HG03108 (cell line): ENCODE measurements at regions not wholly inside any gene's neighbourhood (a gene's known extent, or its start where the extent isn't known, plus 50 kb on each side); places are given as distances from the start of the nearest gene placed in this dataset.

Experiments
- ATAC-seq: cut with Tn5 transposase; IDR thresholded peaks from one replicate; pipeline ENCODE4 v1.9.1; 2021; ENCODE audit warnings: moderate library complexity; ENCODE audit not compliant: unreplicated experiment

DNA sequence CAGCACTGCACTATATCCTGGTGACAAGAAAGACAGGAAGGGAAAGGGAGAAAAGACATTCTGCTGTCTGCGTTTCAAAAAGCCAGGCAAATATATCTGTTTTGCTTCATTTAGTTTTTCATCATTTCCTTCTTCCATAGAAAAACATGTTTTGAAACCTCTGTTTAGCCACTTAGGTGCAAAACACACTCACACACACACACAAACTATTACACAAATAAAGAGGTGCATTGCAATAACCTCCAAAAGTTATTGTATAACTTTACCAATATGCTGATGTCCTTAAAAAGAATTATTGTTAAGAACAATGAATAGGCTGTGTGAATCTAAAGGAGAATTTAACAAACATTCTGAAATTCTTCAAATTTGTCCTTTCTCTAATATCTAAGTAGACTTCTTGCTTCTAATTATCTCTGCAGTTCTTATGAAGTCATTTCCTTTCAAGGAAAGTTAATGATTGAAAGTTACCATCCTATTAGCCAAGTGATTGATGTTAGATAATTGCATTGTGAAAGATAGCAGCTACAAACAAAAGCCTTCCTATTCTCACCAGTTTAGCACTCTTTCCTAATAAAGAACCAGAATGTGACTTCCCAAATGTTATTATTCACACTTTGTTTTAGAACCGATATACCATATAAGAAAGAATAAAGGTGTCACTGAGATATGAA, 516.7 kb downstream of the KCNJ3 start:
- ATAC-seq = no peak

DNA sequence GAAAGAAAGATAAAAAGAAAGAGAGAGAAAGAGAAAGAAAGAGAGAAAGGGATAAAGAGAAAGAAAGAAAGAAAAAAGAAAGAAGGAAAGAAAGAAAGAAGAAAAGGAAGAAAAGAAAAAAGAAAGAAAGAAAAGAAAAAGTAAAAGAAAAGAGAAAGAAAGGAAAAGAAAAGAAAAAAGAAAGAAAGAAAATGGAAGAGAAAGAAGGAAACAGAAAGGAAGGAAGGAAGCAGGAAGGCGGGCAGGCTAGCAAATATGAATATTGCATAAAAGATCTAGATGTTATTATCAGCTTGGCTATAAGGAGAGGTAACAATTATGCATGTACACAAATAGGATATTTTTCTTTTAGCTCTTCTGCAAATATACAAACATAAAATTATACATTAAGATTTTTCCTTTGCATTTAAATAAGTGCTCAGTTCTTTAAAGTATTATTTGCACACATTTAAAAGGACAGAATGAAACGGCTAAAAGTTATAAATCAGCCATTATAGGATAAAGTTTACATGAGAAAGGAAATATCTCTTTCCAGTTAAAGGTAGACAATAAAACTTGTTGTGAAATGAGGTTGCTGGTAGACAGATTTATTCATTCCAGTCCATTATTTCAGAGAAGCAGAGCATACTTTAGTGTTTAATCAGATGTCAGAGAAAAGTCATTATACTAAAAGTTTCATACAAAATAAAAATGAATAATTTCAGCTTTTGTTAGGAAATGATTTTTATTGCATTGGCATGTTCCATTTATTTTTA, 511.4 kb downstream of the KCNJ3 start:
- no peak for ATAC-seq

DNA sequence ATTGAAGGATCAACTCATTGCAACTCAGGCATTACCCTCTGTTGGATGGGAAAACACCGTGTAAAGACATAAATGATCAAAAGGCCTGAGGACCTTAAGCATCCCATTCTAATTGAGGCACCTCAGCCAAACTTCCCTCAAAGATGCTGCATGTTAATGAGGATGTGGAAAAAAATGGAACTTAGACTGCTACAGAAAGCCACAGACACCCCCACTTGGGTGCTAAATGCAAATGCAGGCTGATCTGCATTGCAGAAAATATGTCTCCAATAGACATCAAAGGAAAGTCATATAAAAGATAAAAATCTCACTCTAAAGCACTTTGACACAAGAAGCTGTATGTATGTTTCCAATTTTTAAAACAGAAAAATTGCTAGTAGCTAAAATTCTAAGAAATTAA, 504.7 kb downstream of the KCNJ3 start:
- no peak for ATAC-seq

DNA sequence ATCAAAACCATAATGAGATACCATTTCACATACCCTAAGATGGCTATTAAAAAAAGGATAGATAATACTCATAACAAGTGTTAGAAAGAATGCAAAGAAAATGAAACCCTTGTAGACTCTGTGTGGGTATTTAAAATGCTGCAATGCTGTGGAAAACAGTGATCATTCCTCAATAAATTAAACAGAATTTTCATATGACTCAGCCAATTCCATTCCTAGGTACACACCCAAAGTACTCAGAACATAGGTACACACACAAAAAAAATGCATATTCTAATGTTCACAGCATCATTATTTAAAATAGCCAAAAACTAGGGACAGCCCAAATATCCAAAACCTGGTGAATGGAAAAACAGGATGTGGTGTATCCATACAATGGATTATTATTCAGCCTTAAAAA, 502.3 kb downstream of the KCNJ3 start:
- no peak for ATAC-seq

DNA sequence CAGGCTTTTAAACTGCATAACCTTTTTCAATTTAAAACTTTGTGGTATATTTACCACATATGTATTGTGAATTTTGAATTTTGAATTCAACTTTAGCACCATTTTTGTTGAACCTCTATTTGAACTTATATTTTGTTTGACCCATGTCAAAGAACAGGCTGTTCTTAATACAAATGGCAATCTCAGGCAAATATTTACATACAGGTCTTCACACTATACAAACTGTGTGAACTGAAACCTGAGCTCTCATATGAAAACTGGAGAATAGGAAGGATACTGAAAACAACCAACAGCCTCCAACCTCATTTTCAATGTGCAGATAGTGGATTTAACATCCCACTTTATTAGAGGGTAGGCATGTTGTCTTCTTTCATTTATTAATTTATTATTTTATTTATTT, 491.8 kb downstream of the KCNJ3 start:
- ATAC-seq = no peak

DNA sequence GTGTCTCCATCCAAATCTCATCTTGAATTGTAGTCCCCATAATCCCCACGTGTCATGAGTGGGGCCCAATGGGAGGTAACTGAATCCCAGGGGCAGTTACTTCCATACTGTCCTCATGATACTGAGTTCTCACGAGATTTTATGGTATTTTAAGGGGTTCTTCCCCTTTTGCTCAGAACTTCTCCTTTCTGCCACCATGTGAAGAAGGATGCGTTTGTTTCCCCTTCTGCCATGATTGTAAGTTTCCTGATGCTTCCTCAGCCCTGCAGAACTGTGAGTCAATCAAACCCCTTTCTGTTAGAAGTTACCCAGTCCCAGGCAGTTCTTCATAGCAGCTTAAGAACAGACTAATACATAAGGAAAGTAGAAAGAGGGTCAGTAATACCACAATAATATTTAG, 480.4 kb downstream of the KCNJ3 start:
- no peak for ATAC-seq

DNA sequence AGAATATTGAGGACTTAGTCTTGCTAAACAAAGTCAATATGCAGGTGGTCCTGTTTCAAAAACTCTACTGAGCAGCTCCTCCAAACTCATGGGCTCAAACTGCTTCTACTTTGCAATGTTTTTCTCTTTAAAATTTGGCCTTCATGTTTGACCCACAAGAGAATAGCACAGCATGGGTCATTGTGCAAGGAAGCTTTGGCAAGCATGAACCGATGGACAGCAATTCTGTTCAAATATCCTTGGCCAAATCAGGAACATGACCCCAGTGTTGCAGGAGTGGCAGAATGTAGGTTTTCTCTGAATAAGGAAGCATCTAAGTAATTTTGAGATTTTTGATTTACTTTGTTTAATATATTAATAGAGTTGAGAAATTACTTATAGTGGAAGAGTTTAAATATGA, 477.9 kb downstream of the KCNJ3 start:
- no peak for ATAC-seq

DNA sequence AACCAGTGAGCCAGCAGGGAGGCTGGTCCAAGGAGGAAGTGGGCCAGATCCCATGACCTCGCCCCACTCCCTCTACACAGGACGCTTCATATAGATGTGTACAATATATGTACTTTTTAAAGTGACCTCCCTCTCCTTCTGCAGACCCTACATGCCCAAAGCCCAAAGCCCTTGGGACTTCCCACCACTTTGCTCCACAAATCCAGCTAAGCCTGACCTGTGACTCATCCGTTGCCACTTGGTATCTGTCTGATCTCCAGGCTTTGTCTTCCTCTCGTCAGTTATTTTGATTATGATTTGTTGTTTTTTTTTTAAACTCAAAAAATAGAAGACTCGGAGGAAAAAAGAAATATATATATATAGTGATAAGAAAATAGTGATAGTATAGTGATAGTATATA, 470.8 kb downstream of the KCNJ3 start:
- ATAC-seq = no peak

DNA sequence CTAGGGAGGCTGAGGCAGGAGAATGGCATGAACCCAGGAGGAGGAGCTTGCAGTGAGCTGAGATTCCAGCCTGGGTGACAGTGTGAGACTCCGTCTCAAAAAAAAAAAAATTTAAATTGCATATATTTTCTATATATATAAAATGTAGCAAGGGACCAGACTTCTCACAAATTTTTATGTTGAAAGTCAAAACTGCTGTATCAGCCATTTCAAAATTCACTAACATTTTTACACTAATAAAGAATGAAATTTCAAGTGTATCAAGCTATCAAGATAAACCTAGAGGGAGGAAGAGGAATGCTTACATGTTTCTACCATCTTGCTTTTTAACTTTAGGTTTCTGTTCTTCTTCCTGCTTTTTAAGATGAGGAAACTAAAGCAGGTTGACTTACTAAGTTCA, 464.0 kb downstream of the KCNJ3 start:
- no peak for ATAC-seq

DNA sequence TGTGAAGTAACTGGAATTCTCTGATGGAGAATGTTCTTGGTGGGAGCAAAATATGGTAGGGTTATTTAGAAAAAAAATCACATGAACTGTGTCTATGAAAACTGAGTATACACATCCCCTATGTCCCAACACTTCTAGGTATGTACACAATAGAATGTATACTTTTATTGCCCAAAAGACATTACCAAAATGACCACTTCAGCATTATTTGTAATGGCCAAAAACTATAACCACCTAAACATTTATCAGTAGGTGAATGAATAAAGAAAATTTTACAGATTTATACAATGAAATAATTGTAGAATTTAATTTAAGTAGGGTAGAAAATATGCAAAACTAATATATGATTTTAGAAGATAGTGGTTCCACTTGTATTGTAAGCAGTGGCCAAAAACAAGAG, 462.8 kb downstream of the KCNJ3 start:
- no peak for ATAC-seq

DNA sequence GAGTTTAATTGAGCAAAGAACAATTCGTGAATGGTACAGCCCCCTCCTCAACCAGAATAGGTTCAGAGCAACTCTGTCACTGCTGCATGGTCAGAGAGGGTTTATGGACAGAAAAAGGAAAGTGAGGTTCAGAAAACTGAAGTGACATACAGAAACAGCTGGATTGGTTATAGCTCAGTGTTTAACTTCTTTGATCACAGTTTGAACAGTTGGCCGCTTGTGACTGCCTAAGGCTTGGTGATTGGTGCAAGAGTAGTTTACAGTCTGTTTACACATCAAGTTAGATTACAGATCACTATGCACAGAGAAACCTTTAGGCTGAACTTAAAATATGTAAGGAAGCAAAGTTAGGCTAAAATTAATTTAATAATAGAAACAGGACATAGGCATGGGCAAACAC, 459.2 kb downstream of the KCNJ3 start:
- ATAC-seq = no peak

DNA sequence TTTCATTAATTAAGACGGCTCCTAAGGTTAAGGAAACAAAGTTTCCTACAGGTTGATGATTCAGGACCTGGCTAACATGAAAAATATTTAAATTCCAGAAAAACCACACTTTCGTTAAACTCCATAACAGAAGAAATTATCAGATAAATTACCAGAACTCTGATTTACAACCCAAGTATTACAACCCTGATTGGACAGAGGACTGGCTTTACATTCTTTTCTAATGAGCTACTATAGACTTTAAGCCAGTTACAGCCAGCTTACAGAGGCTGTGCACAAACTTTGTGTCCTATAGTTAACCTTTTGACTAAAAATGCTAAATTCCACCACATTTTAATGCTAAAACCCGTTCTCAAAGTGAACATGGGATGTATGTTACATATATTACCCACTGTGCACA, 458.6 kb downstream of the KCNJ3 start:
- no peak for ATAC-seq

DNA sequence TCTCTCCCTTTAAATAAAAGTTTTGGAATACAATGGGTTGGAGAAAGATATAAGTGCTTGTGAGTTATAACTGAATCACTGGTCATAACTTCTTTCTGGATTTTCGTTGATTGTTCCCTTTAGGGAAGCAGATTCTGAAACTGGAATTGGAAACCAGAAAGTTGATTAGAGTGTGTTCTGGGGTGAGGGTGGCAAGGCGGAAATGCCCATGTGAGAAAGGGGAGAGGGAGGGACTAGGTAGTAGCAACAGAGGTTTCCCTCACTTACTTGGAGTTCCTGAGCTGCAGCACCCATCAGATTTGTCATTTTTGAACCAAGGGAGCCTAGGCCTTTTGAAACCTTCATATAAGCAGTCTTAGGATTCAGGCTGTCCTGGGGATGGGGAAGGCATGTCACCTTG, 453.4 kb downstream of the KCNJ3 start:
- no peak for ATAC-seq

DNA sequence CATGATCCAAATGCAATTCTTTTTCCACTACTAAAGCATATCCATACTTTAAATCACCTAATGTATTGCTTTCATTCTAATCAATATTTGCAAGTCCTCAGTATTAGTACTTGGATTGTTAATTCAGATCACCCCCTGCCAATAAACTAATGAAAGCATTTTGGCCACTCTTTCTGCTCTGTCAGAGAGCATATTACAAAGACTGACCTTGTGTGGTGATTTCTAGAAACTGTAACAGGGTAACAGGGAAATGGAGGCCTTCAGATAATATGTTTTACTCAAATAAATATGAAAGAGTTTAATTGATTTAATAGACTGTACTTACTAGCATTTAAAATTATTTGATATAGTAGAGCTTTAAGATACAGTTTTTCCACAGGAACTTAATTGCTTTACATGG, 453.0 kb downstream of the KCNJ3 start:
- no peak for ATAC-seq

DNA sequence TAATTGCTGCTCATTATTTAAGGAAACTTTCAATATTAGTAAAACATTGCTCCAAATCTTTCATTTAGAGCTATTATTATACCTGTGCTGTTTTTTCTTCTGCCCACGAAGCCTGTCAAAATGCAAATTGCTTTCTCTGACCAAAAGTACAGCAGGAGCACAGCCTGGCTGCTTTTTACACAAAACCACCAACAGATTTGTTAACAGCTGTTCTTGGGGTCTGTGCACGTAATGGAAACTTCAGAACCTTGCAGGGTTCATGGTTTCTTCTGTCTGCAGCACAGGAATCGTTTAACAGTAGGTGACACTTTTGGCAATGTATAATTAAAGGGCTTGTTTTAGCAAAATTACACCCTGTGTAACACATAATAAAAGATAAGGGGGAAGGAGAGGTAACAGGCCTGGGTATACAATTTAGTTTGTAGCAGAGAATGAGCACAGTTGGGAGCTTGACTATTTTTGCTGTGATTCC, 447.3 kb downstream of the KCNJ3 start:
- ATAC-seq = peak; percentile 95

DNA sequence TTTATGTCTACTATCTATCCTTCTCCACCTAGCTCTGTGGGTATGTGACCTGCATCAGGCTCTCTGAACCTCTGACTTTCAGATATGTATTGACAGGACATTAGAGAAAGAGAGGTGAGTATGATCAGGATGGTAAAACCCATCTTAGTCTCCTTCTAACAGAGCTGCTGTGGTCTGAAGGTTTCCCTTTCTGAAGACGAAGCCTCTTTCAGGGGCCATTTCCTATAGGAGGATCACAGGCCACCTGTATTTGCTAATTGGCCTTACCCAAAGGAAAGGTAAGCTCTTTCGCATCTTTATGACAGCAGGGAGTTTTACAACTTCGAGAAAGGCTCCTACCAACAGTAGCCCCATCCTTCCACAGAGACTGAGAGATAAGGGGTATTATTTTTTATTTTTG, 442.9 kb downstream of the KCNJ3 start:
- ATAC-seq = no peak

DNA sequence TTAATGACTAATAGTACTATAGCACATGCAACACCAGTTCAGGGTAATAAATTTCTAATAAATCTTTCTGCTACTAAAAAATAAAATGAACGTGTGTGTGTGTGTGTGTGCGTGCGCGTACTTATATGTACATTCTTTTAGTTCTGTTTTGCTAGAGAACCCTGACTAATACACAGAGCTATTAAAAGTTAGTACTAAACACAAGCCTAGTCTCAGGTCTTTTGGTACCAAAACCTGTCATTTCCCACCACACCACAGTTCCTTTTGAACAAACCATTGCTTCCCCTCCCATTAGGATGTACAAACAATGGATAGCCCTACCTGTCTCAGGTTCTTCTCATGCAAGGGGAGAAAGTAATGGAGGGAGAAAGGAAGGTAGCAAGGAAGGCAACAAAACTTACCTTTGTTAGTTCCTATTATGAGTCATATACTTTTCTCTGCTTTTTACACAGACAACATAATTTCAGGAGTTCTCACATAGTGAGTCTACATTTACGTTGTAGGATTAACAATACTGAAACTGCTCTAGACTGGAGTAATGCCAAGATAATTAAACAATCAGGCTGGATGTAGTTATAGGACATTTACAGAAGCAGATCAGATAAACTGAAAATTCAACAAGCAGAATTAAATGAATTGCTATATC, 427.2 kb downstream of the KCNJ3 start:
- no peak for ATAC-seq

DNA sequence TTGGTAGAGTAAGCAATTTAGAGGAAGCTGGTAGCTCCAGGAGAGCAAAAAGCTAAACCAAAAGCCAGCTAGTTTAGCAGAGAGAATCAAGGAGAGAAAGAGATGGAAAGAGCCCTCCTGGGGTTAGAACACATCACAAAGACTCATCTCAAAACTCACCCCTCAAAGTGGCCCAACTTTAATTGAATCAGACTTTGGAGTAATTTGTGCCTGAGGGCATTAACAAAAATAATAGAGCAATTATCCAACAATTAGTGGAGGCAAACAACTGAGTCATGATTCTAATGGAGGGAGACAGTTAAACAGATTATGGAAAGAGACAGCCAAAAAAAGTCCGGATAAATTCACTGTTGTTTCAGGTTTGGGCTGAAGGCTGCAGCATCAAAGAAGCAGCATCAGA, 417.4 kb downstream of the KCNJ3 start:
- ATAC-seq = no peak

DNA sequence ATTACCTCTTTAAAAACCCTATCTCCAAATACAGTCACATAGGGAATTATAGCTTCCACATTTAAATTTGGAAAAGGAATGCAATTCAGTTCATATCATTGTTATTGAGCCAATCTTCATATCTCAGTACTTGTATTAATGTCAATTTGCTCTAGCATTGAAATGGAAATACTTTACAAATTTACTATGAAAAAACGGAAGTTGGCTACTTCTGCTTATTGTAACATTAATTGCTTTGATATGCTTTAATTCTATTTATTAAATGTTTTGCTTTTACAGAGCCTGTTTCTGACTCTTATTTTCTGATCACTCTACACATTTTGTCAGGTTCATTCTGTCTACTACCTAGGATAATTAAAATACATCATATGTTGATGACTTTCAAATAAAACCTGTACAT, 412.6 kb downstream of the KCNJ3 start:
- no peak for ATAC-seq

DNA sequence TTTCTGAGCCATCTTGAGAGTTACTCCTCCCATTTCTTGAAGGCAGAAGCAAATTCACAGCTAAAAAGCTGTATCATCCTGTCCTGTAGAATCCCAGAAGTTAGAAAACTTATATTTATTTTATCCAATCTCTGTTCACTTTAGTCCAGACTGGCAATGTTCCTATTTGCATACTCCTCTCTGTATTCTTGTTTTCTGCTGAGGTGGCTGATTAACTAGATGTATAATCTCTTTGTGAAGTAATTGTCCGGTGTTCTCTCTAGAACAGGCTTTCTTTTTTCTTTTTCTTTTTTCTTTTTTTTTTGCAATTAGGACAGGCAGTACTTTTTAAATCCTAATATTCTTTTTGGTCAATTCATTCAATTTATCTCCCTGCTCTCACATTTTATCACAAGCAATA, 411.0 kb downstream of the KCNJ3 start:
- no peak for ATAC-seq

DNA sequence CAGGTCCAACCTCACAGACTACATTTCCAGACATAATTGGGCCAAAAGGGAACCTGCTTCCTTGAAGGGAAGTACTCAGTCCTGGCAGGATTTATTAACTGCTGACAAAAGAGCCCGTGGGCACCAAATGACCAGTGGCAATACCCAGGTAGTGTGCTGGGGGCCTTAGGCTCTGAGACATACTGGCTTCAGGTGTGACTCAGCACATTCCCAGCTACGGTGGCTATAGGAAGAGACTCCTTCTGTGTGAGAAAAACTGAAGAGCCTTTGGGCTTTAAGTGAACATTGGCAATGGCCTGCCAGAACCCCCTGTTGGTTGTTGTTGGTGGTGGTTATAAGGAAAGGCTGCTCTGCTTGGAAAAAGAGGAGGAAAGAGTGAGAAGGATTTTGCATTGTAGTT, 401.8 kb downstream of the KCNJ3 start:
- no peak for ATAC-seq

DNA sequence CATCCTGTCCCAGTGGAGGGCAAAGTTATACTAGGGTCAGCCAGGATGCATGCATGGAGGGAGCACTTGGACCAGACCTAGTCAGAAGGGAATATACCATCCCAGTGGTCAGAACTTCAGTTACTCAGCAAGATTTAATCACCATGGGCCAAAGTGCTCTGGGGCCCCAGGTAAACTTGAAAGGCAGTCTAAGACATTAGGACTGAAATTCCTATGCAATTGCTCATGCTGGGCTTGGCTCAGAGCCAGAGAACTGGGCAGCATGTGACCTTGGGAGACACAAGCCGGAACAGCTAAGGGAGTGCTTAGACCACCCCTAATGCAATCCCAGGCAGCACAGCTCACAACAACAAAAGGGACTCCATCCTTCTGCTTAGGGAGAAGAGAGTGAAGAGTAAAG, 401.3 kb downstream of the KCNJ3 start:
- ATAC-seq = no peak
